Esophagus squamous epithelium (tissue), 5 donors: ENCODE measurements at regions not wholly inside any gene's neighbourhood (a gene's known extent, or its start where the extent isn't known, plus 50 kb on each side); places are given as distances from the start of the nearest gene placed in this dataset.

Experiments used
- DNase-seq: peaks from one replicate; lab custom pipeline; 2025; lab: John Stamatoyannopoulos, UW
- H3K27ac ChIP-seq, 4 donors: fragments of 200-600 bp; sonication (generic); one replicate each; pipeline ENCODE4 v1.5.1; 2016 to 2019; ENCODE audit warnings: mild to moderate bottlenecking in 1 of 4
- H3K27me3 ChIP-seq, 4 donors: fragments of 200-600 bp; sonication (generic); 1 replicate in 3 of 4; 2 replicates in 1 of 4; pipeline versions ENCODE4 v1.5.1 to v1.6.0; 2017 to 2021; ENCODE audit warnings: antibody characterized with exemption in 1 of 4
- H3K36me3 ChIP-seq, 3 donors: fragments of 200-600 bp; sonication (generic); one replicate each; pipeline ENCODE4 v1.5.1; 2016 to 2019
- H3K4me1 ChIP-seq, 3 donors: fragments of 200-600 bp; sonication (generic); one replicate each; pipeline ENCODE4 v1.5.1; 2017 to 2019
- H3K4me3 ChIP-seq, 4 donors: fragments of 200-600 bp; sonication (generic); 1 replicate in 3 of 4; 2 replicates in 1 of 4; pipeline ENCODE4 v1.5.1; 2016 to 2019; ENCODE audit warnings: mild to moderate bottlenecking in 2 of 4, moderate library complexity in 1 of 4
- H3K9me3 ChIP-seq, 3 donors: fragments of 200-600 bp; sonication (generic); one replicate each; pipeline ENCODE4 v1.5.1; 2016 to 2019
- CTCF ChIP-seq, 6 experiments: fragments of 450-650 bp in 4 of 6; fragments of 200-600 bp in 2 of 6; sonication (generic) in 2 of 6; IDR thresholded peaks; one replicate each; pipeline ENCODE4 v1.5.1; 2016 to 2019; ENCODE audit warnings: antibody characterized with exemption in 6 of 6, mild to moderate bottlenecking in 4 of 6, moderate library complexity in 4 of 6
- POLR2A ChIP-seq, 4 donors: fragments of 450-650 bp; IDR thresholded peaks; one replicate each; pipeline ENCODE4 v1.6.1; 2017; ENCODE audit warnings: antibody characterized with exemption in 4 of 4, mild to moderate bottlenecking in 4 of 4, moderate library complexity in 3 of 4
- WGBS, 2 donors: methylation state at CpG; one replicate each; pipeline ENCODE4 v1.1.5; 2018; 5-methylcytosine and 5-hydroxymethylcytosine counted together
- intact Hi-C: fragments of 100-400 bp; cut with DNase I; formaldehyde crosslinking; loops from one replicate; pipeline ENCODE4 v1.15.0; 2022
- donor health status: DM: yes; HTN: yes; CAD: no.

- Histone ChIP-seq H3K4me3 (no peak overlapping the region), H3K4me1 (no peaks in the 10 kb centered on the region), H3K9me3 (no peaks in the 10 kb centered on the region), H3K27ac (no peak overlapping the region), H3K27me3 (peaks cover 0 to 44% (median 0%) of the 10 kb centered on the region in 4 donors), H3K36me3 (no peaks in the 10 kb centered on the region)
- DNase-seq = no peak
- 57 to 61% methylated on average over 2 of the region's 2 CpGs for WGBS, 2 donors
- TF ChIP-seq POLR2A (IDR thresholded peaks at IDR 0.05) = no peak
- no peak for TF ChIP-seq CTCF (IDR thresholded peaks at IDR 0.05)
- intact Hi-C loops = no loop called here
These were observed 73.3 kb upstream of the NFASC start for GRCh38 chr1:204797401-204797800.

- 75 to 86% methylated on average over 2 of the region's 2 CpGs for WGBS, 2 donors
- no peak overlapping the region for H3K4me3 ChIP-seq
- no peaks in the 10 kb centered on the region for H3K4me1 ChIP-seq
- TF ChIP-seq CTCF (IDR thresholded peaks at IDR 0.05) = no peak
- no peak for TF ChIP-seq POLR2A (IDR thresholded peaks at IDR 0.05)
- H3K27ac ChIP-seq = no peak overlapping the region
- DNase-seq = no peak
- H3K9me3 ChIP-seq = no peaks in the 10 kb centered on the region
- no peaks in the 10 kb centered on the region for H3K36me3 ChIP-seq
- peaks cover 0 to 43% (median 0%) of the 10 kb centered on the region in 4 donors for H3K27me3 ChIP-seq
- intact Hi-C loops = loop anchor here (5.0 kb wide), 1 partner anchor 232 kb away; no protein-coding TSS in a partner anchor
These were observed 71.0 kb upstream of the NFASC start for GRCh38 chr1:204799630-204800029.

GRCh38 chr1:204801211-204801610 lies 69.5 kb upstream of the NFASC start:
- 29 to 43% methylated on average over 1 of the region's 1 CpG for WGBS, 2 donors
- Histone ChIP-seq H3K9me3 (no peaks in the 10 kb centered on the region), H3K4me1 (no peaks in the 10 kb centered on the region)

GRCh38 chr1:204802401-204803175 lies 68.1 kb upstream of the NFASC start:
- intact Hi-C loops = loop anchor here (5.0 kb wide), 1 partner anchor 235 kb away; no protein-coding TSS in a partner anchor
- Histone ChIP-seq H3K4me3 (no peak overlapping the region), H3K36me3 (no peaks in the 10 kb centered on the region), H3K27me3 (peaks cover 0 to 43% (median 0%) of the 10 kb centered on the region in 4 donors), H3K4me1 (peaks cover 0 to 10% (median 3%) of the 10 kb centered on the region in 3 donors), H3K9me3 (no peaks in the 10 kb centered on the region), H3K27ac (no peak overlapping the region)
- 50 to 69% methylated on average over 3 to 8 of the region's 9 CpGs for WGBS, 2 donors
- TF ChIP-seq CTCF (IDR thresholded peaks at IDR 0.05) = no peak
- TF ChIP-seq POLR2A (IDR thresholded peaks at IDR 0.05) = no peak
- no peak for DNase-seq

More at GRCh38 chr1:204801211-204801610, 69.5 kb upstream of the NFASC start:
- peaks cover 0 to 43% (median 0%) of the 10 kb centered on the region in 4 donors for H3K27me3 ChIP-seq
- intact Hi-C loops = loop anchor here (5.0 kb wide), 1 partner anchor 234 kb away; no protein-coding TSS in a partner anchor
- TF ChIP-seq CTCF (IDR thresholded peaks at IDR 0.05) (no peak), POLR2A (IDR thresholded peaks at IDR 0.05) (no peak)
- H3K27ac ChIP-seq = no peak overlapping the region
- H3K4me3 ChIP-seq = no peak overlapping the region
- no peaks in the 10 kb centered on the region for H3K36me3 ChIP-seq
- no peak for DNase-seq

- 70 to 73% methylated on average over 3 of the region's 3 CpGs for WGBS, 2 donors
- no peak for DNase-seq
- Histone ChIP-seq H3K4me3 (no peak overlapping the region), H3K36me3 (no peaks in the 10 kb centered on the region), H3K27ac (no peak overlapping the region), H3K4me1 (peaks cover 0 to 19% (median 3%) of the 10 kb centered on the region in 3 donors), H3K27me3 (peaks cover 0 to 43% (median 0%) of the 10 kb centered on the region in 4 donors), H3K9me3 (no peaks in the 10 kb centered on the region)
- intact Hi-C loops = loop anchor here (5.0 kb wide), 1 partner anchor 236 kb away; no protein-coding TSS in a partner anchor
- TF ChIP-seq POLR2A (IDR thresholded peaks at IDR 0.05) = no peak
- no peak for TF ChIP-seq CTCF (IDR thresholded peaks at IDR 0.05)
These were observed 67.1 kb upstream of the NFASC start for GRCh38 chr1:204803607-204804006.
